CD4-positive, alpha-beta T cell treated with Interleukin-4 for 4 hours (primary cell): ENCODE measurements at regions not wholly inside any gene's neighbourhood (a gene's known extent, or its start where the extent isn't known, plus 50 kb on each side); places are given as distances from the start of the nearest gene placed in this dataset.

Source experiments
- DNase-seq: peaks from one replicate; pipeline ENCODE4 v3.0.0-alpha.2; 2020

- no peak for DNase-seq
These were observed 51.3 kb upstream of the FAM3C start for GRCh38 chr7:121447243-121447910.

GRCh38 chr7:121446526-121446925, 50.4 kb upstream of the FAM3C start:
- no peak for DNase-seq
